GM19351 (cell line): ENCODE measurements at regions not wholly inside any gene's neighbourhood (a gene's known extent, or its start where the extent isn't known, plus 50 kb on each side); places are given as distances from the start of the nearest gene placed in this dataset.

Experiments
- ATAC-seq: cut with Tn5 transposase; IDR thresholded peaks from one replicate; pipeline ENCODE4 v1.9.1; 2021; ENCODE audit warnings: mild to moderate bottlenecking, moderate library complexity; ENCODE audit not compliant: unreplicated experiment

- no peak for ATAC-seq
Observed at GRCh38 chr4:1512738-1513660, 106.8 kb upstream of the NKX1-1 start.

- ATAC-seq = no peak
Observed at GRCh38 chr4:1512051-1512737, 106.0 kb upstream of the NKX1-1 start.

- no peak for ATAC-seq
Observed at GRCh38 chr4:1511441-1512041, 105.3 kb upstream of the NKX1-1 start.

GRCh38 chr4:1510931-1511330, 104.7 kb upstream of the NKX1-1 start:
- ATAC-seq = no peak

- ATAC-seq = no peak
Observed at GRCh38 chr4:1509366-1509765, 103.1 kb upstream of the NKX1-1 start.

GRCh38 chr4:1508161-1509160, 102.2 kb upstream of the NKX1-1 start:
- no peak for ATAC-seq

GRCh38 chr4:1506956-1507721, 100.9 kb upstream of the NKX1-1 start:
- no peak for ATAC-seq

- ATAC-seq = no peak
Observed at GRCh38 chr4:1505511-1506460, 99.5 kb upstream of the NKX1-1 start.

- ATAC-seq = no peak
Observed at GRCh38 chr4:1504595-1505500, 98.6 kb upstream of the NKX1-1 start.

GRCh38 chr4:1503583-1504471, 97.6 kb upstream of the NKX1-1 start:
- ATAC-seq = no peak

- ATAC-seq = no peak
Observed at GRCh38 chr4:1502976-1503375, 96.7 kb upstream of the NKX1-1 start.

GRCh38 chr4:1502501-1502886, 96.3 kb upstream of the NKX1-1 start:
- no peak for ATAC-seq

- no peak for ATAC-seq
Observed at GRCh38 chr4:1501754-1502500, 95.7 kb upstream of the NKX1-1 start.

GRCh38 chr4:1500966-1501753, 94.9 kb upstream of the NKX1-1 start:
- no peak for ATAC-seq
